GM18517 (cell line): ENCODE measurements at regions not wholly inside any gene's neighbourhood (a gene's known extent, or its start where the extent isn't known, plus 50 kb on each side); places are given as distances from the start of the nearest gene placed in this dataset.

Experiments
- ATAC-seq: cut with Tn5 transposase; IDR thresholded peaks from one replicate; pipeline ENCODE4 v1.9.1; 2021; ENCODE audit warnings: mild to moderate bottlenecking, moderate library complexity; ENCODE audit not compliant: unreplicated experiment

DNA sequence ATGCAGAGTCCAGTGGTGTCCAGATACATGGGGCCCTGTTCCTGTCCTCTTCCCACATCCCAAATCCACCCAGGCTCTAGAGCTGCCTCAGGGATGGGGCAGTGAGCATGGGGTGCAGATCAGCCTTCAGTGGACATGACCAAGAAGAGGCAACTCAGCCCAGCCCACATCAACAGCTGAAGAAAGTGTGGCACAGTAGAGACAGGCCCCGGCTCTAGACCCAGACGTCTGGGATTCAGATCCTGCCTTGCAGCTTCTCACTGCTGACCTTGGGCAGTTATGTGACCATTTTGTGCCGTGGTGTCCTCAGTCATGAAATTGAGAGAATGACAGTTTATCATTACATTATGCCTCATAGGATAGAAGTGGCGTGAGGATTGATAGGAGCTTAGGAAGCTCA is 54.6 kb upstream of the CST7 start:
- ATAC-seq, result no peak

DNA sequence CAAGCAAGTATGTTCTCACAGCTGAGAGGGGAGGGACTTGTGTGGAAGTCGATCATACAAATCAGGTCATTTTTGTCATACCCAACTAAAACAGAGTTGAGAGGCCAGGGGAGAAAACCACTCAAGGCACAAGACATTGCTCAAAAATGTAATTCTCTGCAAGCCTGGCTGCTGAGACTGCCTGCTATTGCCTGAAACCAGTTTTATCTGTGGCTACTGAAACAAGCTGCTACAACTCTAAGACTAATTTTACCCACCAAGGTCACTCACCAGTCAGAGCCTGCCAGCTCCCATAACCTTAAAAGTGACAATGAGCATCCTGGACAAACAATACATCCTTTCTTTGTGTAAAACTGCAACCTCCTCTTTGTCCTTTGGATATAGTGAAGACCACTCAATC is 54.1 kb upstream of the CST7 start:
- ATAC-seq, result no peak

DNA sequence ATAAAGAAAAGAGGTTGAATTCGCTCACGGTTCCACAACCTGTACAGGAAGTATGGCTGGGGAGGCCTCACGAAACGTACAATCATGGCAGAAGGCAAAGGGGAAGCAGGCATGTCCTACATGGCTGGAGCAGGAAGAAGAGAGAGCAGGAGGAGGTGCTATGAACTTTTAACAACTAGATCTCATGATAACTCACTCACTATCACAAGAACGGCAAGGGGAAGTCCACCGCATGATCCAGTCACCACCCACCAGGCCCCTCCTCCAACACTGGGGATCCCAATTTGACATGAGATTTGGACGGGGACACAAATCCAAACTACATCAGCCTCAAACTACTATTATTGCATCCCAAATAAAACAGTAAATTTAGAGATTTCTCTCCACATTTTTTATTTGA is 53.6 kb upstream of the CST7 start:
- ATAC-seq, result no peak

DNA sequence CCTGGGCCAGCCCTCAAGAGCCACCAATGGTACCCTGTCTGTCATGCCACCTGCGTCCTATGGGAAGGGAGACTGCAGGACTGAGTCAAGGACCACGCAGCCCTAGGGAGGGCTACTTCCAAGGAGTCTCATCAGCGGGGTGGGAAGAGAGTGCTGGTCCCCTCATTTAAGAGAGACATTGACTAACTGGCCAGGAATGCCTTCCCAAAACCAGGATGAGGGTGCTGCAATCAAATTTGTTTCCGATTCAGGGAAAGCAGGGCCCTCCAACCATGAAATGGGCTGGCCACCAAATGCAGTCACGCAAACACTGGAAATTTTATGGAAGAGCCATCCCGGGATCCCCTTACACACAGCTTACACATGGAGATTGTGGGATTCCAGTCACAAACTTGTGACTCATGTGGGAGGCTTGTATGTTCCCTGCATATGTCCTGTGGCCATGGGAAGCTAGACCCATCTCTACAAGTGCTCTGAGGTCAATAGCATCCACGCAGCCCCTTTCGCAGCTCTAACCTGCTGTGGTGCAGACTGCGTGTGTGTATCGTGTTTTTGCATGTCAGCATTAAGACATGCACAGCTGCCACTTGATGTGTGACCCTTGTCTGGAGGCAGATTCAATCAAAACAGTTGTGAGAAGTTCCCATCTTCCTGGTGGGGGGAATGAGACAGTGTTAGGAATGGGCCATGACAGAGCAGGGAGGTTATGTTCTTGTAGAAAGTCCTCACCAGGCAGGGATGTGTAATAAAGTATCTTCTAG is 53.0 kb upstream of the CST7 start:
- no peak for ATAC-seq

DNA sequence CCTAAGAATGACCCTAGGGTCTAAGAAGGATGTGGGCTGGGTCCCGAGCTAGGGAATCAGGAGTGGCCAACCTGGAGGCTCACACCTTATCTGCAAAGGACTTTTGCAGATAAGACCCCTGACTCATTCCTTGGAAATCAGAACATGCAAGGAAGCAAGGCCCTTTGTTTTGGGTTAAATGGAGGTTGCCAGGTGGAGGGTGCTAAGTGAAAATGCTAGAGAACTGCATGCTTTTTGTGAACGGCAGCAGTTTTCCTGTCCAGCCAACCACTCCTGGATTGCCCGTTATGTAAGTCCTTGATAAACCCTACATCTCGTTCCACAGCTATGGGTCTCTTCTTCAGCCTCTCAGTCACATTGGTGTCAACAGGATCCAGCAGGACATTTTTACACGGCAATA is 52.1 kb upstream of the CST7 start:
- ATAC-seq, result no peak

GRCh38 chr20:24897974-24898373 is 51.1 kb upstream of the CST7 start:
- no peak for ATAC-seq

- no peak for ATAC-seq
These were observed 49.9 kb upstream of the CST7 start for GRCh38 chr20:24899153-24899552.
